Erythroblast (primary cell): ENCODE measurements at regions not wholly inside any gene's neighbourhood (a gene's known extent, or its start where the extent isn't known, plus 50 kb on each side); places are given as distances from the start of the nearest gene placed in this dataset.

Experiments
- GATA1 ChIP-seq: IDR thresholded peaks from 2 replicates; pipeline ENCODE4 v1.6.1; 2011; ENCODE audit warnings: low read depth, mild to moderate bottlenecking, control low read depth, low read length, moderate library complexity
- POLR2A ChIP-seq: IDR thresholded peaks from 2 replicates; pipeline ENCODE4 v1.6.1; 2011; ENCODE audit warnings: mild to moderate bottlenecking, low read length

GRCh38 chr5:82586661-82587310, 308.6 kb upstream of the RPS23 start:
- TF ChIP-seq POLR2A (no peak), GATA1 (no peak)
